H9 (cell line): ENCODE measurements at regions not wholly inside any gene's neighbourhood (a gene's known extent, or its start where the extent isn't known, plus 50 kb on each side); places are given as distances from the start of the nearest gene placed in this dataset.

ENCODE experiments used
- DNase-seq: peaks from one replicate; pipeline ENCODE4 v3.0.0-alpha.2; 2017
- H2AFZ ChIP-seq: one replicate; pipeline ENCODE4 v1.6.1; 2013; ENCODE audit warnings: mild to moderate bottlenecking, low read length, control low read depth, moderate library complexity
- H2AK5ac ChIP-seq: 2 replicates; pipeline ENCODE4 v1.6.1; 2013; ENCODE audit warnings: low read length, control low read depth, mixed read lengths; ENCODE audit not compliant: insufficient read length
- H2BK120ac ChIP-seq: one replicate; pipeline ENCODE4 v1.6.1; 2013; ENCODE audit warnings: low read depth, mild to moderate bottlenecking, low read length, control low read depth, inconsistent platforms; ENCODE audit not compliant: poor library complexity, severe bottlenecking
- H2BK12ac ChIP-seq: 2 replicates; pipeline ENCODE4 v1.6.1; 2013; ENCODE audit warnings: low read length, control low read depth, mixed read lengths, low read depth; ENCODE audit not compliant: insufficient read length
- H2BK15ac ChIP-seq: 2 replicates; pipeline ENCODE4 v1.6.1; 2013; ENCODE audit warnings: low read depth, low read length, control low read depth
- H2BK20ac ChIP-seq: one replicate; pipeline ENCODE4 v1.6.1; 2013; ENCODE audit warnings: low read depth, mild to moderate bottlenecking, low read length, control low read depth, inconsistent platforms; ENCODE audit not compliant: poor library complexity, severe bottlenecking
- H2BK5ac ChIP-seq: 2 replicates; pipeline ENCODE4 v1.6.1; 2013; ENCODE audit warnings: low read length, control low read depth, mixed read lengths; ENCODE audit not compliant: insufficient read length
- H3K14ac ChIP-seq: 2 replicates; pipeline ENCODE4 v1.6.1; 2013; ENCODE audit warnings: low read length, control low read depth; ENCODE audit not compliant: insufficient read depth
- H3K18ac ChIP-seq: 2 replicates; pipeline ENCODE4 v1.6.1; 2013; ENCODE audit warnings: low read depth, mild to moderate bottlenecking, mixed read lengths, low read length, control low read depth; ENCODE audit not compliant: insufficient read length
- H3K23ac ChIP-seq: 2 replicates; pipeline ENCODE4 v1.6.1; 2013; ENCODE audit warnings: low read length, control low read depth, mixed read lengths, low read depth; ENCODE audit not compliant: insufficient read length
- H3K23me2 ChIP-seq: 2 replicates; pipeline ENCODE4 v1.6.1; 2013; ENCODE audit warnings: low read depth, mild to moderate bottlenecking, mixed read lengths, low read length, control low read depth; ENCODE audit not compliant: insufficient read length, poor library complexity, severe bottlenecking
- H3K27ac ChIP-seq: 2 replicates; pipeline ENCODE4 v1.5.1; 2013; ENCODE audit warnings: low read length, control low read depth, mixed read lengths, low read depth; ENCODE audit not compliant: insufficient read length
- H3K27me3 ChIP-seq: 2 replicates; pipeline ENCODE4 v1.6.1; 2013; ENCODE audit warnings: low read length, control low read depth, inconsistent platforms; ENCODE audit not compliant: insufficient read depth
- H3K4ac ChIP-seq: 2 replicates; pipeline ENCODE4 v1.6.1; 2013; ENCODE audit warnings: low read depth, mild to moderate bottlenecking, control low read depth, inconsistent platforms, low read length, moderate library complexity
- H3K4me1 ChIP-seq: 2 replicates; pipeline ENCODE4 v1.6.1; 2013; ENCODE audit warnings: low read length, control low read depth, inconsistent platforms; ENCODE audit not compliant: insufficient read depth
- H3K4me2 ChIP-seq: 2 replicates; pipeline ENCODE4 v1.6.1; 2013; ENCODE audit warnings: low read length, control low read depth, mixed read lengths; ENCODE audit not compliant: insufficient read length, insufficient read depth
- H3K56ac ChIP-seq: 2 replicates; pipeline ENCODE4 v1.6.1; 2013; ENCODE audit warnings: low read depth, mild to moderate bottlenecking, mixed read lengths, low read length, control low read depth; ENCODE audit not compliant: insufficient read length
- H3K79me1 ChIP-seq: 2 replicates; pipeline ENCODE4 v1.6.1; 2013; ENCODE audit warnings: low read depth, mild to moderate bottlenecking, moderate library complexity, low read length, control low read depth, inconsistent platforms; ENCODE audit not compliant: insufficient read depth, poor library complexity, severe bottlenecking
- H3K79me2 ChIP-seq: 2 replicates; pipeline ENCODE4 v1.6.1; 2013; ENCODE audit warnings: low read length, control low read depth, inconsistent platforms; ENCODE audit not compliant: insufficient read depth
- H3K9ac ChIP-seq: 2 replicates; pipeline ENCODE4 v1.6.1; 2013; ENCODE audit warnings: low read length, control low read depth, mixed read lengths; ENCODE audit not compliant: insufficient read length; ENCODE audit errors: extremely low read depth
- H3K9me3 ChIP-seq: one replicate; pipeline ENCODE4 v1.6.1; 2013; ENCODE audit warnings: low read depth, low read length, inconsistent platforms; ENCODE audit not compliant: control insufficient read depth
- H3T11ph ChIP-seq: one replicate; pipeline ENCODE4 v1.6.1; 2013; ENCODE audit warnings: mild to moderate bottlenecking, low read length, control low read depth, inconsistent platforms
- H4K20me1 ChIP-seq: one replicate; pipeline ENCODE4 v1.6.1; 2013; ENCODE audit not compliant: control insufficient read depth, insufficient read length, insufficient read depth
- H4K5ac ChIP-seq: 2 replicates; pipeline ENCODE4 v1.6.1; 2013; ENCODE audit warnings: low read depth, mild to moderate bottlenecking, mixed read lengths, low read length, control low read depth; ENCODE audit not compliant: insufficient read length
- H4K8ac ChIP-seq: replicated peaks from 2 replicates; pipeline ENCODE4 v1.6.1; 2013; ENCODE audit warnings: low read length, control low read depth, mixed read lengths, low read depth; ENCODE audit not compliant: insufficient read length
- H4K91ac ChIP-seq: 2 replicates; pipeline ENCODE4 v1.6.1; 2013; ENCODE audit warnings: low read depth, mild to moderate bottlenecking, moderate library complexity, mixed read lengths, low read length, control low read depth; ENCODE audit not compliant: insufficient read length
- H3K27ac Mint-ChIP-seq, 3 experiments: 2 replicates in 2 of 3; 3 replicates in 1 of 3; pipeline ENCODE4 v1.8.0; 2020 to 2021; ENCODE audit warnings: mixed read lengths in 3 of 3, mild to moderate bottlenecking in 1 of 3, moderate library complexity in 1 of 3
- H3K27me3 Mint-ChIP-seq: 2 replicates; pipeline ENCODE4 v1.8.0; 2021; ENCODE audit warnings: low read depth, mild to moderate bottlenecking, moderate library complexity, mixed read lengths
- H3K36me3 Mint-ChIP-seq, 3 experiments: 2 replicates in 2 of 3; 3 replicates in 1 of 3; pipeline ENCODE4 v1.8.0; 2020 to 2021; ENCODE audit warnings: low read depth in 3 of 3, mixed read lengths in 3 of 3; ENCODE audit not compliant: insufficient read depth in 1 of 3
- H3K4me1 Mint-ChIP-seq, 2 experiments: 2 replicates each; pipeline ENCODE4 v1.8.0; 2020; ENCODE audit warnings: mixed read lengths in 2 of 2
- H3K4me3 Mint-ChIP-seq, 2 experiments: 2 replicates in 1 of 2; 3 replicates in 1 of 2; pipeline ENCODE4 v1.8.0; 2020 to 2021; ENCODE audit warnings: mild to moderate bottlenecking in 2 of 2, mixed read lengths in 2 of 2, moderate library complexity in 1 of 2
- H3K9me3 Mint-ChIP-seq, 2 experiments: 2 replicates in 1 of 2; 3 replicates in 1 of 2; pipeline ENCODE4 v1.8.0; 2020; ENCODE audit warnings: mild to moderate bottlenecking in 2 of 2, mixed read lengths in 2 of 2, moderate library complexity in 1 of 2
- CTCF ChIP-seq: fragments of 200-600 bp; sonication (generic); conservative IDR thresholded peaks from 3 replicates; pipeline ENCODE4 v1.8.0; 2021; ENCODE audit warnings: antibody characterized with exemption, mild to moderate bottlenecking
- WGBS: extraction: QIAGEN DNeasy Blood & Tissue Kit; methylation state at CpG from one replicate; pipeline ENCODE4 v1.1.7; 2013; ENCODE audit warnings: missing lambda C conversion rate, low lambda C conversion rate, mixed read lengths; ENCODE audit not compliant: insufficient read length; ENCODE audit errors: extremely low coverage; 5-methylcytosine and 5-hydroxymethylcytosine counted together

GRCh38 chr4:1502501-1502886, 96.3 kb upstream of the NKX1-1 start:
- DNase-seq, result no peak
- no peaks in the 10 kb centered on the region for H3K79me1 ChIP-seq
- no peak overlapping the region for H2BK12ac ChIP-seq
- H3K4me2 ChIP-seq, result no peak overlapping the region
- H2BK120ac ChIP-seq, result no peak overlapping the region
- Mint-ChIP-seq H3K27me3 (peaks cover 4% of the 10 kb centered on the region), H3K4me3 (no peak overlapping the region), H3K27ac (no peak overlapping the region), H3K9me3 (no peaks in the 10 kb centered on the region), H3K36me3 (no peaks in the 10 kb centered on the region), H3K4me1 (peaks cover 8 to 11% of the 10 kb centered on the region in 2 experiments)
- no peak overlapping the region for H2AK5ac ChIP-seq
- H3K4me1 ChIP-seq, result no peaks in the 10 kb centered on the region
- H3K4ac ChIP-seq, result no peak overlapping the region
- H4K5ac ChIP-seq, result no peak overlapping the region
- no peak overlapping the region for H4K91ac ChIP-seq
- H3K27me3 ChIP-seq, result no peaks in the 10 kb centered on the region
- WGBS, result no CpG with 5 or more reads among the region's 16 CpGs
- H3K9ac ChIP-seq, result no peak overlapping the region
- no peaks in the 10 kb centered on the region for H3K79me2 ChIP-seq
- H2BK5ac ChIP-seq, result no peak overlapping the region
- no peak overlapping the region for H4K8ac ChIP-seq
- no peak for TF ChIP-seq CTCF
- H3T11ph ChIP-seq, result no peak overlapping the region
- no peak overlapping the region for H2BK15ac ChIP-seq
- H3K27ac ChIP-seq, result no peak overlapping the region
- no peak overlapping the region for H3K18ac ChIP-seq
- no peaks in the 10 kb centered on the region for H4K20me1 ChIP-seq
- no peak overlapping the region for H3K56ac ChIP-seq
- H3K23me2 ChIP-seq, result no peaks in the 10 kb centered on the region
- H3K9me3 ChIP-seq, result no peaks in the 10 kb centered on the region
- H3K14ac ChIP-seq, result no peak overlapping the region
- H2AFZ ChIP-seq, result no peak overlapping the region
- H2BK20ac ChIP-seq, result no peak overlapping the region
- H3K23ac ChIP-seq, result no peak overlapping the region
